ENCODE measurements at regions not wholly inside any gene's neighbourhood (a gene's known extent, or its start where the extent isn't known, plus 50 kb on each side); places are given as distances from the start of the nearest gene placed in this dataset.

DNA sequence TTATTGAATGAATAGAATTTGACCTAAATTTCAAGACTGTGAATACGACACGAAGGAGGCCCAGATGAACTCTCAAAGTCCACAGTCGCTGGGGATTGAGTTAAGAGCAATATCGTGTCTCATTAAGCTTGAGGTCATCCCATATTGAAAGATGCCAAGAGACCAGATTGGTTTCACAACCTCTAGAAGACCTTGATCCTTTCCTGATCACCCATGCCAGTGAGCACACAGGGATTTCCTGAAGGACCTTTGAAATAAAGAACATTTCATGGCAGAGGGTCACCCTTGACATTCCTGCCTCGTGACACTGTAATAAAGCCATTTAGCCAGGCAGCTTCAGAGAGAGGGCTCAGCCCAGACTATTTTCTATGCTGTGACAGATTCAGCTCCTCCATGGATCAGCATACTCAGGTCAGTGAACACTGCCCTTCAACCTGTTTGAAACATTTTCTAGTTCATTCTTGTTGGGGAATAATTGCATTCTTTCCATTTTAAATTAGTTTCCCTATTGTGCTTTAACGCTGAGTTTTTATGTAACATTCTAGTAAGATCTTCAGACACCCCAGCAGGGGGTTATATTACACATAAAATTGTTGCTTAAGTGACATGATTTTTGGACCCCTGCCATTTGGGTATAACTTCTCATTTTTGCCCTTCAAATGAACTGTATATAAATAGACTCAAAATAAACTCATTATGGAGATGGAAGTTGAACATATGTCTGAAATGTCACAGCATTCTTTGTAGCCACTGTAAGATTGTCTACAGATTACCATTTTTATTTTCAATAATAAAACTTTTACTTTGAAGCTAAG is 213.2 kb downstream of the C12orf50 start:
- Mint-ChIP-seq H3K4me3 (no peak overlapping the region), H3K4me1 (no peaks in the 10 kb centered on the region), H3K27me3 (peaks cover 1% of the 10 kb centered on the region), H3K27ac (no peak overlapping the region), H3K9me3 (no peaks in the 10 kb centered on the region), H3K36me3 (no peaks in the 10 kb centered on the region)
- DNase-seq (ENCODE audit: low spot score in 2 of 2), result no peak
- ATAC-seq (ENCODE audit: low read depth), result no peak

DNA sequence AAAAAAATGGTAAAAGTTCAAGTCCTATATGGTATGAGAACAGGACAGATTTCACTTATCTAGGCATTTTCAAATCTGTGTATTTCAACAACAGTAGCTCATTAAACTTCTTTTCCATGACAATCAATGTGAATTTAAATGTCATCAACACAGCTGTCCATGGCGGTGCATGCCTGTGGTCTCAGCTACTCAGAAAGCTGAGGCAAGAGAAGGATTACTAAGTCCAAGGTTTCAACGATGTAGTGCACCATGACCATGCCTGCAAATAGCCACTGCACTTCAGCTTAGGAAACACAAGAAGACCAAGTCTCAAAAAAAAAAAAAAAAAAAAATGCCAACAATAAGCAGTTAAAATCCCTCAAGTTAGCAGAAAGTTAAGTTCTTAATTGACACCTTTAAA is 214.6 kb downstream of the C12orf50 start:
- H3K27ac Mint-ChIP-seq, result no peak overlapping the region
- no peaks in the 10 kb centered on the region for H3K27me3 Mint-ChIP-seq
- no peaks in the 10 kb centered on the region for H3K36me3 Mint-ChIP-seq
- no peak for DNase-seq (ENCODE audit: low spot score in 2 of 2)
- no peaks in the 10 kb centered on the region for H3K9me3 Mint-ChIP-seq
- no peak for ATAC-seq (ENCODE audit: low read depth)
- no peaks in the 10 kb centered on the region for H3K4me1 Mint-ChIP-seq
- H3K4me3 Mint-ChIP-seq, result no peak overlapping the region

DNA sequence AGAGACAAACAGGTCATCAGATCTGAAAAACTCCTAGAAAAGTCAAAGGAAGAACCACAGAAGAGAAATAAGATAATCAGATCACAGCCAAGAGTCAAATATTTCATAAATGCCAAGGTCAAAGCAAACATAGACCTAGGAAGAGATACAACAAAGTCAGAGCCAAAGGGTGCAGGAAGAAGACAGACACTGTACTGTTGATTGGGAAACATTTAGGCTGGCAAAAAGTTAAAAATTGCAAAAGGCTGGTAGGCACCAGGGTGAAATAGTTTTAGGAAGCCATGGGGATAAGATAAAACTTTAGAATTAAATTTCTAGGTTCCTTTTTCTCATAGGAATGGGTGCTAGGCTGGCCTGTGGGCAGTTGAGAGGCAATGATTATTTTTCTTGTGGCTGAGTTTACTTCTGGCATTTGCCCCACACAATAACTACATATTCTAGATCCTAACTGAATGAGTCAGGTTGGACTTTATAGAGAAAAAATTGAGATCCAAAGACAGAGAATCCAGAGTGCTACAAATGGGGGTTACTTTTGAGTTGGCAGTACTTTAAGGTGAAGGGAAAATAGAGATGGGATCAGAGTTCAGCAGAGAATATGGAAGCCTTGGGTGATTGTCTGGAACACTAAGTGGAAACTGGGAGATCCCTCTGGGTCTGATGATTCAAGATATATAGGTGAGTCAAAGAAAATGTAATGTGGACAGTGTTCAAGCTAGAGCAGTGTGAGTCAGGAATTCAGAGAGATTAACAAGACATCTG is 215.5 kb downstream of the C12orf50 start:
- no peak for DNase-seq (ENCODE audit: low spot score in 2 of 2)
- Mint-ChIP-seq H3K4me1 (no peaks in the 10 kb centered on the region), H3K27ac (no peak overlapping the region), H3K27me3 (no peaks in the 10 kb centered on the region), H3K36me3 (no peaks in the 10 kb centered on the region), H3K9me3 (no peaks in the 10 kb centered on the region), H3K4me3 (no peak overlapping the region)
- ATAC-seq (ENCODE audit: low read depth), result no peak

DNA sequence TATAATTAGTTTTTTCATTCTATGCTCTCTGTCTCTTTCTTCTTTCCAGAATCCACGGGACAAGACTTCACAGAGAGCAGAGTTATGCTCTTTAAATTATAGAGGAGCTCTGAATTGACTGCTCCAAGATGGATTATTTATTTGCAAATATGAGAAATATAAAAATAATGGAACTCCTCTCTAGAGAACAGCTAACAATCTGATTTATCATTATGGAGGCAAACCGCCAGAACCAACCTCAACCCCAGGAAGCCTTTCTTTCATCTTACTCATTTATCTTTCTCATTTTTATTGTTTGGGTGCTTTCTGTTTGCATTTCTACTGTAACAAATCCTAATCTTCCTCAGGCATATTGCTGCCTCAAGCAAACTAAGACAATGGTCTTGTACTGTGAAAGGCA is 216.5 kb downstream of the C12orf50 start:
- no peak for ATAC-seq (ENCODE audit: low read depth)
- Mint-ChIP-seq H3K9me3 (no peaks in the 10 kb centered on the region), H3K4me1 (no peaks in the 10 kb centered on the region), H3K27ac (no peak overlapping the region), H3K4me3 (no peak overlapping the region), H3K27me3 (no peaks in the 10 kb centered on the region), H3K36me3 (no peaks in the 10 kb centered on the region)
- DNase-seq (ENCODE audit: low spot score in 2 of 2), result no peak

DNA sequence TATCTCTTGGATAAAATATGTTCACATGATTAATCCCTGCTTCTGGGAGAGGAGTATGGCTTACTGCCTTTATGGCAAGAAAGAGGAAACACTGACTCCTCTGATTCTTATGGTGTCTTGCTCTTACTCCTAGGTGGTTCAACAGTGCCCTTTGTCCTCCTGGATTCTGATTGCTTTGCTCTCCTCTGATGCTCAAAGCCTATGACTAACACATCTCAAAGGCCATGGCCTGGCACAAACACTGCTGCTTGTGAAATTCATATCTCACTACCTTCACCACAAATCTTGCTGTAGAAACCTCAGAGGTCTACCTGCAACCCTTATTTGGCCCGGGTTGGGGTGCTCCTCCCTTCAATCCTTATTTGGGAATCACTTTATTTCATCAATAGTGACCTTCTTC is 217.2 kb downstream of the C12orf50 start:
- H3K27ac Mint-ChIP-seq, result no peak overlapping the region
- no peak for ATAC-seq (ENCODE audit: low read depth)

DNA sequence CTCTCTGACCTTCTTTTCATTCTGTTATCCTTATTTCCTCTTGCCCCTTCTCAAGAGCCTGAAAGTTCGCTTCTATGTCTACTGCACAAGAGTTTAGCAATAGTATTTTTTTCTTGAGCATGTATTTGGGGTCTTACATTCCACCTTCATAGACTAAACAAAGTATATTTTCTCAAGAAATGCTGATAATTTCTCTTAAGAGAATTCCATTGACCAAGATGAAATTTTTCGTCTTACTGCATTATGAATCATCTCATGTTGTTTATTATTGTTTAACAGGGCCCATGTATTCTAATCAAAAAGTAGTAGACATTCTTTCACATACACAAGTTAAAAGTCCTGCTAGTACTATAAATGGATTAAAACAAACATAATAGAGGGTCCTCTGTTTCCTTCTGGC is 219.3 kb downstream of the C12orf50 start:
- no peak overlapping the region for H3K4me3 Mint-ChIP-seq
- no peak for DNase-seq (ENCODE audit: low spot score in 2 of 2)
- no peaks in the 10 kb centered on the region for H3K9me3 Mint-ChIP-seq
- no peaks in the 10 kb centered on the region for H3K36me3 Mint-ChIP-seq
- no peaks in the 10 kb centered on the region for H3K27me3 Mint-ChIP-seq
- H3K4me1 Mint-ChIP-seq, result no peaks in the 10 kb centered on the region
- no peak for ATAC-seq (ENCODE audit: low read depth)
- H3K27ac Mint-ChIP-seq, result no peak overlapping the region

More for the DNA sequence above, 217.2 kb downstream of the C12orf50 start:
- no peaks in the 10 kb centered on the region for H3K4me1 Mint-ChIP-seq
- H3K36me3 Mint-ChIP-seq, result no peaks in the 10 kb centered on the region
- no peaks in the 10 kb centered on the region for H3K9me3 Mint-ChIP-seq
- H3K4me3 Mint-ChIP-seq, result no peak overlapping the region
- no peak for DNase-seq (ENCODE audit: low spot score in 2 of 2)
- no peaks in the 10 kb centered on the region for H3K27me3 Mint-ChIP-seq

DNA sequence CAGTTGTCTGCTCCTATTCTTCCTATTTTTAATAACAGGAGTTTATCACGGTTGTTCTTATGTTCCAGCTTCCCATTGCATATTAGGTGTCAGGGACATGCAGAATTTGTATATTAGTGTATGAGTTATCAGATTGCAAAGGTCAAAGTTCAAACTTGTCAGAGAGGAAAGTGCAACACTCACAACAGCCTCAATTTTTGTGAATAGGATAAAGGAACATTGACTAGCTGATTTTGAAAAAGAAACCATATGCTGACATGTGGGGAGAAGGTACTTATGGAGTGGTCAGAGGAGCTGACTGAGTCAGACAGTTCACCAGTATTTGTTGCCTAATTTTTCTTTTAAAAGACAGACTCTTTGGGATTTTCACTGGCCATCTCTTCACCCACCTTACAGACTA is 222.1 kb downstream of the C12orf50 start:
- ATAC-seq (ENCODE audit: low read depth), result no peak
- Mint-ChIP-seq H3K4me3 (no peak overlapping the region), H3K9me3 (no peaks in the 10 kb centered on the region), H3K27me3 (no peaks in the 10 kb centered on the region), H3K27ac (no peak overlapping the region), H3K4me1 (no peaks in the 10 kb centered on the region), H3K36me3 (no peaks in the 10 kb centered on the region)
- DNase-seq (ENCODE audit: low spot score in 2 of 2), result no peak

DNA sequence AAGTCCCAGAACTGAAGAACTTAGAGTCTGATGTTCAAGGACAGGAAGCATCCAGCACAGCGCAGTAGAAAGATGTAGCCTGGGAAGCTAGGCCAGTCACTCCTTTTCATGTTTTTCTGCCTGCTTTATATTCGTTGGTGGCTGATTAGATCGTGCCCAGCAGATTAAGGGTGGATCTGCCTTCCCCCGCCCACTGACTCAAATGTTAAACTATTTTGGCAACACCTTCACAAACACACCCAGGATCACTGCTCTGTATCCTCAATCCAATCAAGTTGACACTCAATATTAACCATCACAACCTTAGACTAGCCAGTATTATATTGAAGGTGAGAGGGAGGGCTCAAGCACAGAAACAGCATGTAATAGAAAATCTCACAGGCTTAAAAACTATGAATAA is 222.9 kb downstream of the C12orf50 start:
- ATAC-seq (ENCODE audit: low read depth) (no peak), DNase-seq (ENCODE audit: low spot score in 2 of 2) (no peak)
- Mint-ChIP-seq H3K27me3 (no peaks in the 10 kb centered on the region), H3K4me1 (no peaks in the 10 kb centered on the region), H3K4me3 (no peak overlapping the region), H3K27ac (no peak overlapping the region), H3K9me3 (no peaks in the 10 kb centered on the region), H3K36me3 (no peaks in the 10 kb centered on the region)

DNA sequence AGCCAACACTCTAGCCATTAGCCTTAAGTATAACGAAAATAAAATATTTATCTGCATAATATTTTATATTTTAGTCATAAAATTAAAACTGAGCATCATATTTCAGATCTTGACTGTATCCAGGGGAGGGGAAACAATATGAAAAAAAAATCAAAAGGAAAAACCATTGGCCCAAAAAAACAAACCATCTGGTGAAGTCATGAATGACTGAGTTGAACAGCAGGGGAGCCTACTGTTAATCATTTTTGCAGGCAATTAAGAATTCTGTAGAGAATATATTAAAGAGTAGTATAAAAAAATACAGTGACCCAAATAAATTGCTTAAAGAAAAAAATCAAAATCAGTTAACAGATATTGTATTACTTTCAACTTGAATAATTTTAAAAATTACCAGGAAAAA is 224.8 kb downstream of the C12orf50 start:
- DNase-seq (ENCODE audit: low spot score in 2 of 2) (no peak), ATAC-seq (ENCODE audit: low read depth) (no peak)
- Mint-ChIP-seq H3K4me1 (no peaks in the 10 kb centered on the region), H3K4me3 (no peak overlapping the region), H3K9me3 (no peaks in the 10 kb centered on the region), H3K36me3 (no peaks in the 10 kb centered on the region), H3K27ac (no peak overlapping the region), H3K27me3 (no peaks in the 10 kb centered on the region)

DNA sequence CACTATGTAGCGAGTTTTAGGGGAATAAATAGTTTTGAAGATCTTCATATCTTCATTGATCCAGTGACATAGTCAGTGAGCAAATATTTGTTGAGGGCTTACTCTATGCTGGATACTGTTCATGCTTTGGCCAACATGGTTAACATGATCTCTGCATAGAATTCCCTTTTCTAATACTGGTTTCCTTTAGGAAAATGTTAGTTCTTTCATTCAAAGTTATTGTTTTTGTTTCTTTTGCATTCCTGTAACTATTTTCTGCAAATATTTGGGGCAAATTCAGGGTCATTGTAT is 226.5 kb downstream of the C12orf50 start:
- ATAC-seq (ENCODE audit: low read depth), result no peak
- Mint-ChIP-seq H3K4me3 (no peak overlapping the region), H3K9me3 (no peaks in the 10 kb centered on the region), H3K36me3 (no peaks in the 10 kb centered on the region), H3K27me3 (no peaks in the 10 kb centered on the region), H3K4me1 (no peaks in the 10 kb centered on the region), H3K27ac (no peak overlapping the region)
- no peak for DNase-seq (ENCODE audit: low spot score in 2 of 2)

DNA sequence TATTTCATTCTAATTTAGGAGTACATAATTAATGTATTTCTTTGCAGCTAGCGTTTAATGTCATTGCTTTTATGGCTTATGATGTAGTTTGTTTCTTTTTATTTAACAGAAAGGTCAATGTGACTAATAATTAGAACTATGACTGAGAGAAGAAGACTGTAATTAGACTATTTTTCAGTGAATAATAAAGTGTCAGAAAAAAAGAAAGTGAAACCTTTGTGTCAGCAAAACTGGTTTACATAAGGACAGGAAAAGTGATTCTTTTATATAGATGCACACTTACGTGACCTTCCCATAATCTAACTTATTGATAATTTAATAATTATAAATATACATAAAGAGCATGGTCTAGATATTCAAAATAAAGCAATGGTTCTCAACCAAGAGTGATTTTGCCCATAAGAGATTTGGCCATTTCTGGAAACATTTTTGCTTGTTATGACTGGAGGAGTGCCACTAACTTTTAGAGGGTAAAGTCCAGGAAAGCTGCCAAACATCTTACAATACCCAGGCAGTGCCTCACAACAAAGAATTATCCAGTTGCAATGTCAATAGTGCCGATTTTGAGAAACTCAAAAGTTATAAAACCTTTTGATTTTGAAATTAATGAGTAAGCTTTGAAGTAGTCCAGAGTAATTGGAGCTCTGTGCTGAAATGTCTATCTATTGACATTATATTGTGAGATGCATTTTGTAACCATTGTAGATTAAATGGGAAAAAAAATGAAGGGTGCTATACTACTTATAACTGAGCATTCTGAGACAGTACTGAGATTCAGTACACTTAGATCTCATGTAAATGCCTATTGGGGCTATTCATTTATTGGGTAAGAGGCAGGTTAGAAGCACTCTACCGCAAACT is 227.1 kb downstream of the C12orf50 start:
- DNase-seq (ENCODE audit: low spot score in 2 of 2) (no peak), ATAC-seq (ENCODE audit: low read depth) (no peak)
- H3K4me1 Mint-ChIP-seq, result no peaks in the 10 kb centered on the region
- H3K9me3 Mint-ChIP-seq, result no peaks in the 10 kb centered on the region
- H3K36me3 Mint-ChIP-seq, result no peaks in the 10 kb centered on the region
- no peak overlapping the region for H3K4me3 Mint-ChIP-seq
- H3K27ac Mint-ChIP-seq, result no peak overlapping the region
- no peaks in the 10 kb centered on the region for H3K27me3 Mint-ChIP-seq

DNA sequence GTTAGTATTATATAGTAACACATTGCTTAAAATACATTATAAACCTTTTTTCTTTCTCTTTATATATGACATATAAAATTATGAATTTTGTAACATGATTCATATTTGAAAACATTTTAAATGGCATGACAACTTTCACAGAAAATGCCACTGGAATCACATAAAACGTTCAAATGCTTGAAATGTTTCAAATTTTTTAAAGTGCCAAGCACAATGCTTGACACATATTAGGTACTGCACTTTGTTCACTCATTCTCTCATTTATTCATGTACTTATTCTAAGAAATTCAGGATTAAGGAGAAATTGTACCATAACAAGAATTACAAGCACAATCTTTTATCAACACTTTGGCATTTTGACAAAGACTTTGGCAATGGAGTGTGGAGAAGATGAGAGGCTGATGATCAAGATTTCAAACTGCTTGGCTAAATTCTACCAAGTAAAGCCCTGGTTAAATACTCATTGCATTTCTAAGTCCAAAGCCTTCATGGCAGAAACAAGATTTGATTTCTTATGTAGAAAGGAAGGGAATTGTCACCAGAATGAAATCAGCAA is 232.2 kb downstream of the C12orf50 start:
- H3K36me3 Mint-ChIP-seq, result no peaks in the 10 kb centered on the region
- H3K4me1 Mint-ChIP-seq, result no peaks in the 10 kb centered on the region
- H3K27me3 Mint-ChIP-seq, result no peaks in the 10 kb centered on the region
- ATAC-seq (ENCODE audit: low read depth), result no peak
- no peak for DNase-seq (ENCODE audit: low spot score in 2 of 2)
- no peak overlapping the region for H3K27ac Mint-ChIP-seq
- no peaks in the 10 kb centered on the region for H3K9me3 Mint-ChIP-seq
- no peak overlapping the region for H3K4me3 Mint-ChIP-seq

DNA sequence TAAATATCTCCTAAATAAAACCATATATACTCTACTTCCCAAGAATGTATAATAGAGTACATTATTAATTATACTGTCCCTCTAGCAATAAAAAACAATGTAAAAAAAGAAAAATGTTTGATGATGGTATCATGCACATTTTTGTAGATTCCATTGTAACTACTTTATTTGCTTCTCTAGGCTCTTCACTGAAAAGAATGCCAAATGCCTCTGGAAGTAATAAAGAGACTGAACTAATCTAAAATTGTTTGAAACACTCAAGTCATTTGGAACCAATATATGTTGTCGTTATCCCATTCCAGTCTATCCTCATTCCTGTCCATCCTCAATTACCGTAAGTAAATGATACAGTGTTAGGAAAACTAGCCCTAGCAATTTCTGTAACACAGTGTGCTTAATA is 233.6 kb downstream of the C12orf50 start:
- Mint-ChIP-seq H3K4me1 (no peaks in the 10 kb centered on the region), H3K27me3 (no peaks in the 10 kb centered on the region), H3K4me3 (no peak overlapping the region), H3K27ac (no peak overlapping the region), H3K36me3 (no peaks in the 10 kb centered on the region), H3K9me3 (no peaks in the 10 kb centered on the region)
- no peak for ATAC-seq (ENCODE audit: low read depth)
- no peak for DNase-seq (ENCODE audit: low spot score in 2 of 2)

DNA sequence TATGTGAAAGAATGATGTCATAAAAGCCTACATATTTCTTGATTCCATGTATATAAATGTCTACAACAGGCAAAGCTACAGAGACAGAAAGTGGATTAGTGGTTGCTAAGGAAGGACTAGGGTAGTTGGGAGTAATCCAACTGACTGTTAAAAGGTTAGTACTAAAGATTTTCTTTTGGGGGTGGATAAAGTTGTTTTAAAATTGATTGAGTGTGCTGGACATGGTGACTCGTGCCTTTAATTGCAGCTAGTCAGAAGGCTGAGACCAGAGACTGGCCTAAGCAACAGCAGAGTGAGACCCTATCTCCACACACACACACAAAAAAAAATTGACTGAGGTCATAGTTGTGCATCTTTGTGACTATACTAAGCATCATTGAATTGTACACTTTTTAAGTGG is 234.3 kb downstream of the C12orf50 start:
- no peaks in the 10 kb centered on the region for H3K4me1 Mint-ChIP-seq
- ATAC-seq (ENCODE audit: low read depth), result no peak

More for the DNA sequence above, 234.3 kb downstream of the C12orf50 start:
- no peak overlapping the region for H3K4me3 Mint-ChIP-seq
- no peak for DNase-seq (ENCODE audit: low spot score in 2 of 2)
- no peaks in the 10 kb centered on the region for H3K27me3 Mint-ChIP-seq
- no peak overlapping the region for H3K27ac Mint-ChIP-seq
- no peaks in the 10 kb centered on the region for H3K36me3 Mint-ChIP-seq
- H3K9me3 Mint-ChIP-seq, result no peaks in the 10 kb centered on the region

Data from memory B cell (primary cell).